GM12873 (cell line): ENCODE measurements at regions not wholly inside any gene's neighbourhood (a gene's known extent, or its start where the extent isn't known, plus 50 kb on each side); places are given as distances from the start of the nearest gene placed in this dataset.

Experiments used
- TF ChIP-seq, protein P1 (sequence below): IDR thresholded peaks from 2 replicates; pipeline ENCODE4 v1.5.1; 2012; ENCODE audit warnings: low read depth, mild to moderate bottlenecking, moderate library complexity, low read length, control low read depth; ENCODE audit not compliant: insufficient read depth; ENCODE audit errors: missing control alignments

DNA sequence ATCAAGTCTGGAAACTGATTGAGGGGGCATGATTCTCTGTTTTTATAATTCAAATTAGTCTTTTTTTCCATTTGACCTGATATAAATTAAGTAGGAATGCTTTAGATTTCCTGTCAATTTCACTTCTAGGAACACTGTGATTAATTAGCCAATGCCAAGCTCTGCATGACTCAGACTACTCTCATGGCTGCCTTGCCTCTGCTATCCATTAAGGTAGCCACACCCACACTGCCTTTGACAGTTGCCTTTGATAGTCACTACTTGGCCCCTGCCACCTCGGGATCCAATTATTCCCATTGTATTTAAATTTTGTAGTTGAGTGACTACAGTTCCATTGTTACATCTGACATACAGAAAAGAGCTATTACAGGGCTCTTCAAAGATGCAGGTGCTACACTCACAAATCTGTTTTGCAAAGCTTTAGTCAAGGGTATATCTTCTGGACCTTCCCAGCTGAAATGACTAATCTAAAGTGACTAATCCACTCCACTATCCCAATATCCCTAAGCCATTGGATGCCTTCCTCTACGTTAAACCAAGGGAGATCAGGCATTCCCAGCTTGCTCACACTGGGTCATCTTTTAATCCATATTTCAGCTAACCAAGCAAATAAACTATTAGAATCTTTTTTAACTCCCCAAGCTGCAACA, 1193.1 kb upstream of the MIR17HG start:
- TF ChIP-seq, protein P1, sequence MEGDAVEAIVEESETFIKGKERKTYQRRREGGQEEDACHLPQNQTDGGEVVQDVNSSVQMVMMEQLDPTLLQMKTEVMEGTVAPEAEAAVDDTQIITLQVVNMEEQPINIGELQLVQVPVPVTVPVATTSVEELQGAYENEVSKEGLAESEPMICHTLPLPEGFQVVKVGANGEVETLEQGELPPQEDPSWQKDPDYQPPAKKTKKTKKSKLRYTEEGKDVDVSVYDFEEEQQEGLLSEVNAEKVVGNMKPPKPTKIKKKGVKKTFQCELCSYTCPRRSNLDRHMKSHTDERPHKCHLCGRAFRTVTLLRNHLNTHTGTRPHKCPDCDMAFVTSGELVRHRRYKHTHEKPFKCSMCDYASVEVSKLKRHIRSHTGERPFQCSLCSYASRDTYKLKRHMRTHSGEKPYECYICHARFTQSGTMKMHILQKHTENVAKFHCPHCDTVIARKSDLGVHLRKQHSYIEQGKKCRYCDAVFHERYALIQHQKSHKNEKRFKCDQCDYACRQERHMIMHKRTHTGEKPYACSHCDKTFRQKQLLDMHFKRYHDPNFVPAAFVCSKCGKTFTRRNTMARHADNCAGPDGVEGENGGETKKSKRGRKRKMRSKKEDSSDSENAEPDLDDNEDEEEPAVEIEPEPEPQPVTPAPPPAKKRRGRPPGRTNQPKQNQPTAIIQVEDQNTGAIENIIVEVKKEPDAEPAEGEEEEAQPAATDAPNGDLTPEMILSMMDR = no peak

GRCh38 chr13:90156390-90156789, 1191.1 kb upstream of the MIR17HG start:
- TF ChIP-seq, protein P1 = no peak

- TF ChIP-seq, protein P1 = no peak
These were observed 1178.5 kb upstream of the MIR17HG start for GRCh38 chr13:90168953-90169352.

- TF ChIP-seq, protein P1 = no peak
These were observed 1177.3 kb upstream of the MIR17HG start for GRCh38 chr13:90170208-90170607.

DNA sequence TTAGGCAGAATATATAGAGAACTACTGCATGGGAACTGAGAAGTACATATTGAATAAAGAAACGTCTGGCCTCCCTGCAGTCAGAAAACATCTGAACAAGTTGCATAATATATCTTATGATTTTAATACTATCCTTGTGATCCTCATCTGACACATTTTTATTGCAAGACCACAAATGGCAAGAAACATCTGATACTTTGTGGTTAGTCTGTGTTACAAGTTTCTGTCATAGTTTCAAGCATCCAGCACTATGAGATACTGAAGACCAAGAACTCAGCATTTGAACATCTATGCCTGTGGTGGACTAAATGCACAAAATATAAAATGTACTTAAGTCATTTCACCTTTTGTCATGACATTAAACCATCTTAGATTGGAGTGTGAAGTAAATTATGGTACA, 1175.8 kb upstream of the MIR17HG start:
- TF ChIP-seq, protein P1 = no peak

DNA sequence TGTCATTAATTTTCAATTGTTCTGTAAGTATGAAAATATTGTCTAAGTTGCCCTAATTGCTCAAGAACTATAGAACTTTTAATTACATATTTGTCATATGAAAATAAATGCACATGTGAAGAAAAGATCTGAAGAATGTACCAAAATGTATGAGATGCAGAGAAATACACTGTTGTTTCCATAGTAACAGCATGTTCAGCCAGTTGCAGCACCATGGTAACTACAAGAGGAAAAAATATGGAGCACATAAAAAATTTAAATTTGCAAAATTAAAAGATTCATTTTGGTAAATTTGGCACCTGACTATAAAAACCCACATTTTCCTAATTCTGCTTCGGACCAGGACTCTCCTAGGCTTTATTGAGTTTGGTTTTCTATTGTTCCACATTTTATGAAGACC, 1170.0 kb upstream of the MIR17HG start:
- TF ChIP-seq, protein P1 = no peak

DNA sequence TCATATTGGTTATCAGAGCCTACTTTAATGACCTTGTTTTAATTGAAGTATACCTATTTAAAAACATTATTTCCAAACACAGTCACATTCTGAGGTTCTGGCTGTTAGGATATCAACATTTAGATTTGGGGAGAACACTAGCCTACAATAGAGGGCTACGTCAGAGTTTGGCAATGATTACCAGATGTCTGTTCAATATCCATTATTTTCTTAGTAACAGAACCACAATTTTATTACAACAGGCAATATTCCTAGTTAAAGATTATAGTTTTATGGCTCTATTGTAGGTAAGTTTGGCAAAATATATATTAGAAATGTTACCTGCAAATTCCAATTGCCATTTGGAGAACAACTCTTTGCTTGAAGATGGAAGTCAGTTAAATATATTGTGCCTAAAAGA, 1163.1 kb upstream of the MIR17HG start:
- TF ChIP-seq, protein P1 = no peak

DNA sequence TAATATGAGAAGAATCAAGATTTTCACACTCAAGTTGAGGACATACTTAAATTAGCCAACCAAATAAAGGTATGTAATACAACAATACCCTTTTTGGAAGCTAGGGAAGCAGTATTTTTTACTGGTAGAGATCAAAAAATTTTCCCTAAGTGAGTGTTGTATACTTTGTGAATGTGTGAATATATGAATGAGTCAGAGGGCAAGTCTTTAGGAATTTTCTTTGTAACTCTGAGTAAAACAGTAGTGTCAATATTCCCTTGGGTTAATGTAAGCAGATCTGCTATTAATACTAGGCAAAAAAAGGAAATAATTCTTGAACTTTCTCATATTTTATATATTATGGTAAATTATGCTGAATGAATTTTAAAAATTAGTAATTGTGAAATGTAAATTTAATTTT, 1161.8 kb upstream of the MIR17HG start:
- TF ChIP-seq, protein P1 = no peak
